PC-9 (cell line): ENCODE measurements at regions not wholly inside any gene's neighbourhood (a gene's known extent, or its start where the extent isn't known, plus 50 kb on each side); places are given as distances from the start of the nearest gene placed in this dataset.
A peak's percentile ranks its signal among the peaks of the same experiment; 100 is the strongest.

Source experiments
- BruUV-seq: library from RNA; stranded (reverse); fragments of 400-500 nt; replicated peaks from 2 replicates; lab custom pipeline; 2021; lab: Mats Ljungman, UMichigan
- CTCF ChIA-PET: fragments of 300-600 bp; sonication (Branson Sonifier 250); formaldehyde crosslinking; loops from one replicate; lab custom pipeline; 2022; ENCODE audit warnings: antibody characterized with exemption; lab: Charles Lee
- POLR2A ChIA-PET: fragments of 300-600 bp; sonication (Branson Sonifier 250); formaldehyde crosslinking; loops from one replicate; lab custom pipeline; 2022; ENCODE audit warnings: antibody characterized with exemption; ENCODE audit not compliant: unreplicated experiment; lab: Charles Lee
- DNase-seq, 2 experiments: peaks; one replicate each; pipeline versions ENCODE4 v3.0.0 to v3.0.0-alpha.2; 2015 to 2022; ENCODE audit warnings: mixed read lengths in 1 of 2
- H2AFZ ChIP-seq: fragments of 200-600 bp; sonication (generic); 2 replicates; pipeline ENCODE4 v1.8.1; 2017; ENCODE audit warnings: antibody characterized with exemption
- H3F3A ChIP-seq: fragments of 200-600 bp; sonication (generic); 2 replicates; pipeline ENCODE4 v1.8.1; 2017; ENCODE audit warnings: antibody characterized with exemption, mild to moderate bottlenecking, low read depth; ENCODE audit not compliant: insufficient read depth
- H3K27ac ChIP-seq: fragments of 200-600 bp; sonication (generic); 2 replicates; pipeline ENCODE4 v1.6.1; 2016; ENCODE audit warnings: mixed run types
- H3K27me3 ChIP-seq: fragments of 200-600 bp; sonication (generic); 2 replicates; pipeline ENCODE4 v1.6.1; 2016; ENCODE audit warnings: low read depth, mixed run types; ENCODE audit not compliant: insufficient read depth
- H3K36me3 ChIP-seq: fragments of 200-600 bp; sonication (generic); 2 replicates; pipeline ENCODE4 v1.6.1; 2016; ENCODE audit warnings: low read depth, mixed run types
- H3K4me1 ChIP-seq: fragments of 200-600 bp; sonication (generic); replicated peaks from 2 replicates; pipeline ENCODE4 v1.6.1; 2016; ENCODE audit warnings: mixed run types; ENCODE audit not compliant: insufficient read depth
- H3K4me2 ChIP-seq: fragments of 200-600 bp; sonication (generic); 2 replicates; pipeline ENCODE4 v1.6.1; 2017; ENCODE audit warnings: mixed run types
- H3K4me3 ChIP-seq: fragments of 200-600 bp; sonication (generic); 2 replicates; pipeline ENCODE4 v1.6.1; 2016; ENCODE audit warnings: mixed run types
- H3K79me2 ChIP-seq: fragments of 200-600 bp; sonication (generic); 2 replicates; pipeline ENCODE4 v1.6.1; 2017; ENCODE audit warnings: low read depth, mixed run types
- H3K9me2 ChIP-seq: fragments of 200-600 bp; sonication (generic); 2 replicates; pipeline ENCODE4 v1.8.1; 2017; ENCODE audit warnings: mild to moderate bottlenecking; ENCODE audit not compliant: insufficient read depth
- H3K9me3 ChIP-seq: fragments of 200-600 bp; sonication (generic); 2 replicates; pipeline ENCODE4 v1.8.1; 2016; ENCODE audit warnings: low read depth; ENCODE audit not compliant: insufficient read depth
- H4K20me1 ChIP-seq: fragments of 200-600 bp; sonication (generic); 2 replicates; pipeline ENCODE4 v1.8.1; 2017; ENCODE audit not compliant: insufficient read depth
- EZH2 ChIP-seq: fragments of 200-600 bp; sonication (generic); IDR thresholded peaks from 2 replicates; pipeline ENCODE4 v1.8.0; 2017; ENCODE audit warnings: antibody characterized with exemption, low read depth
- intact Hi-C: fragments of 100-400 bp; cut with micrococcal nuclease; formaldehyde crosslinking; loops from one replicate; pipeline ENCODE4 v1.10.0; 2022; ENCODE audit not compliant: unreplicated experiment
- TF ChIP-seq, protein P1 (sequence below): fragments of 200-600 bp; sonication (generic); conservative IDR thresholded peaks from 2 replicates; pipeline ENCODE4 v1.6.1; 2017; ENCODE audit warnings: mixed run types, antibody characterized with exemption, mild to moderate bottlenecking, moderate library complexity

DNA sequence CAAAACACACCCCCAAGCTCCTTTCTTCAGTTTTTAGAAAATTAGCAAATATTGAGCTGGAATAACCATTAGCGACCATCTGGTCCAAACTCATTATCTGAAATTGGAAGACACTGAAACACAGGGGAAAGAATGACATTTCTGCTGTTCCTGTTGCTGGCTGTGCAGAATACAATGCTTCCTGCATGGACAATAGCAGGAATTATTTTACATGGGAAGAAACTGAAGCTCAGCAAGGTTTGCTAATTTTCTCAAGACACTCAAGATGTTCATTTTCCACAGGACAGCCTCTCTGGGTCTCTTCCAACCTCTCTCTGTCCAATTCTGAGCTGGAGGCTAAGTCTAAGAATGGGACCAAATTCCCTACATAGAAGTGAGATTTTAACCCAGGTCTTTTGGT is 81.9 kb upstream of the TNS3 start:
- Histone ChIP-seq H3F3A (peaks cover 14% of the 10 kb centered on the region; the same call in 1 of the 2 replicates), H3K9me2 (no peaks in the 10 kb centered on the region), H3K27me3 (no peaks in the 10 kb centered on the region), H3K4me2 (no peak overlapping the region), H4K20me1 (no peaks in the 10 kb centered on the region), H3K79me2 (no peaks in the 10 kb centered on the region), H3K36me3 (no peaks in the 10 kb centered on the region), H3K27ac (no peak overlapping the region), H2AFZ (no peak overlapping the region), H3K4me1 (peaks cover 16% of the 10 kb centered on the region; the same call in 1 of the 2 replicates), H3K4me3 (no peak overlapping the region), H3K9me3 (no peaks in the 10 kb centered on the region)
- CTCF ChIA-PET: interaction anchor here (0.6 kb wide), 1 partner anchor 22 kb away, joined by 4 read pairs; no protein-coding TSS in a partner anchor
- DNase-seq: no peak
- POLR2A ChIA-PET: no interaction called here
- intact Hi-C loops: no loop called here
- TF ChIP-seq, protein P1, sequence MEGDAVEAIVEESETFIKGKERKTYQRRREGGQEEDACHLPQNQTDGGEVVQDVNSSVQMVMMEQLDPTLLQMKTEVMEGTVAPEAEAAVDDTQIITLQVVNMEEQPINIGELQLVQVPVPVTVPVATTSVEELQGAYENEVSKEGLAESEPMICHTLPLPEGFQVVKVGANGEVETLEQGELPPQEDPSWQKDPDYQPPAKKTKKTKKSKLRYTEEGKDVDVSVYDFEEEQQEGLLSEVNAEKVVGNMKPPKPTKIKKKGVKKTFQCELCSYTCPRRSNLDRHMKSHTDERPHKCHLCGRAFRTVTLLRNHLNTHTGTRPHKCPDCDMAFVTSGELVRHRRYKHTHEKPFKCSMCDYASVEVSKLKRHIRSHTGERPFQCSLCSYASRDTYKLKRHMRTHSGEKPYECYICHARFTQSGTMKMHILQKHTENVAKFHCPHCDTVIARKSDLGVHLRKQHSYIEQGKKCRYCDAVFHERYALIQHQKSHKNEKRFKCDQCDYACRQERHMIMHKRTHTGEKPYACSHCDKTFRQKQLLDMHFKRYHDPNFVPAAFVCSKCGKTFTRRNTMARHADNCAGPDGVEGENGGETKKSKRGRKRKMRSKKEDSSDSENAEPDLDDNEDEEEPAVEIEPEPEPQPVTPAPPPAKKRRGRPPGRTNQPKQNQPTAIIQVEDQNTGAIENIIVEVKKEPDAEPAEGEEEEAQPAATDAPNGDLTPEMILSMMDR: no peak
- TF ChIP-seq EZH2: no peak
- BruUV-seq: no TSS peak

DNA sequence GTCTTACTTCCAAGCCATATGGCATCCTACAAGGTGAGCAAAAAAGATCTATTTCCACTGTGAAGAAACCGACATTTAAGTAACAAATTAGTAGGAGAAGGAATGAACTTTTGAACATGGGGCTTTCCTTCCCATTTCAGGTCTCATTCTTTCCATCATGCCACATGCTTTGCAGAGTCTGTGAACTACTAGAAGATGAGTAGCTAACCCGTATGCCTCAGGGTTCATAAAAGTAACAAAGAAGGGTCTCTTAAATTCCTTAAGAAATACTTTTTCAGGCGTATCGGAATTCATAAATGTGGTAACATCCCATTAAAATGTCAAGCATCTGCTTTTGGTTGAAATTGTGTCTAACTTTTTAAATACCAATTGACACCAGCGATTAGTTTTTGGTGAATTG is 81.3 kb upstream of the TNS3 start:
- intact Hi-C loops: no loop called here
- CTCF ChIA-PET: interaction anchor here (0.6 kb wide), 1 partner anchor 275 kb away, joined by 5 read pairs; no protein-coding TSS in a partner anchor
- peak in 1 of 2 experiments; percentile 25 for DNase-seq

DNA sequence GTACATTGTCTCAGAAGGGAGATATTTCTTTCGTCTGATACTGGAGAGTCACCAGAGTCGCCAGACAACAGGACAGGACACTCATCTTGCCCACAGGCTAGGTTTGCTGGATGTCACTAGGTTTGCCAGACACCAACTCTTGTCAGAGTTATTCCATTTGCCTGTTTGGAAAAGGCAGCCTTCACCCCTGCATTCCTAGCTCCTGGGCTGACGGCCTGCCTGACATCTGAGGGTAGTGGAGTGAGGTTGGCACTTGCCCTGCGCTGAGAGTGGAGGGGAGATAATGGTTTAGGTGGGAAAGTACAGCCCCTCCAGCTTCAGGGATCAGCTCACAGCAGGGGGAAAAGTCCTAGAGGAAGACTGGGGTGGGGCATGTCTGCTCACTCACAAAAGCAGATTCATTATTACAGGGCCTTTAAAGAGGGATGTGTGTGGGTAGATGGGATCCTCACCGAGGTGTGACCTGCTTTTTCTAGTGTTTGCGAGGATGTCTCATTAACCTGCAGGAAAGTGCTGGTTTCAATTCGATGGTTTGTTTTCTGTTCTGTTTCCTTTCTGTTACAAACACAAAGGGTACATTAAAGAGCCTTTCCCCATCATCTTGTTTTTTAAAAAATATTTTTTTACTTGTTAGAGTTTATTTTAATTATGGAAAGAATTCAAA is 79.3 kb upstream of the TNS3 start:
- ChIA-PET CTCF (no interaction called here), POLR2A (no interaction called here)
- no peaks in the 10 kb centered on the region for H3K79me2 ChIP-seq
- H3K4me2 ChIP-seq: no peak overlapping the region
- intact Hi-C loops: no loop called here
- H3K9me2 ChIP-seq: no peaks in the 10 kb centered on the region
- no peak overlapping the region for H3K4me3 ChIP-seq
- H3F3A ChIP-seq: peaks cover 3% of the 10 kb centered on the region; the same call in 1 of the 2 replicates
- no peak for DNase-seq
- no TSS peak for BruUV-seq
- 0 out of 2 replicates have a peak, but pooled peaks cover 7% of the 10 kb centered on the region for H3K4me1 ChIP-seq
- H3K9me3 ChIP-seq: no peaks in the 10 kb centered on the region
- no peak overlapping the region for H2AFZ ChIP-seq
- H3K36me3 ChIP-seq: no peaks in the 10 kb centered on the region
- H4K20me1 ChIP-seq: no peaks in the 10 kb centered on the region
- no peaks in the 10 kb centered on the region for H3K27me3 ChIP-seq
- TF ChIP-seq, protein P1: no peak
- no peak for TF ChIP-seq EZH2
- no peak overlapping the region for H3K27ac ChIP-seq

More for the DNA sequence above, 81.3 kb upstream of the TNS3 start:
- Histone ChIP-seq H3K4me1 (peaks cover 16% of the 10 kb centered on the region; the same call in 1 of the 2 replicates), H3K4me3 (no peak overlapping the region), H3K9me2 (no peaks in the 10 kb centered on the region), H3K27ac (no peak overlapping the region), H3K36me3 (no peaks in the 10 kb centered on the region), H4K20me1 (no peaks in the 10 kb centered on the region), H3K79me2 (no peaks in the 10 kb centered on the region), H3K4me2 (no peak overlapping the region), H2AFZ (no peak overlapping the region), H3K9me3 (no peaks in the 10 kb centered on the region), H3K27me3 (no peaks in the 10 kb centered on the region), H3F3A (peaks cover 14% of the 10 kb centered on the region; the same call in 1 of the 2 replicates)
- TF ChIP-seq, protein P1: no peak
- no peak for TF ChIP-seq EZH2
- POLR2A ChIA-PET: interaction anchor here (0.6 kb wide), 1 partner anchor 74 kb away, joined by 4 read pairs; no protein-coding TSS in a partner anchor
- BruUV-seq: no TSS peak
